ENCODE measurements at regions not wholly inside any gene's neighbourhood (a gene's known extent, or its start where the extent isn't known, plus 50 kb on each side); places are given as distances from the start of the nearest gene placed in this dataset.
"Not testable (repeated sequence)": the region's sequence is repeated elsewhere in the genome, so short reads cannot be mapped to it uniquely, and the experiment has no call there.

- Histone ChIP-seq H3K27ac (ENCODE audit: insufficient read depth, low read length) (no peak overlapping the region), H3K9me3 (ENCODE audit: control insufficient read depth, insufficient read depth, low read depth, low read length) (no peaks in the 10 kb centered on the region), H3K9ac (ENCODE audit: insufficient read depth, low read length) (no peak overlapping the region), H3K27me3 (ENCODE audit: control insufficient read depth, insufficient read depth, low read length) (no peaks in the 10 kb centered on the region), H3K4me3 (replicated peaks in 1 of 4; ENCODE audit: control extremely low read depth in 1 of 4, insufficient read depth in 1 of 4, low read depth in 3 of 4, low read length in 4 of 4) (no peak overlapping the region), H4K20me1 (ENCODE audit: control insufficient read depth, extremely low read depth, insufficient read depth, low read length) (no peaks in the 10 kb centered on the region), H3K36me3 (ENCODE audit: control insufficient read depth, insufficient read depth, low read length) (no peaks in the 10 kb centered on the region), H3K79me2 (ENCODE audit: control insufficient read depth, insufficient read depth, low read length) (no peaks in the 10 kb centered on the region), H3K4me1 (ENCODE audit: control insufficient read depth, extremely low read depth, insufficient read depth, low read length) (no peaks in the 10 kb centered on the region), H3K4me2 (ENCODE audit: extremely low read depth, insufficient read depth, low read length) (no peak overlapping the region), H2AFZ (ENCODE audit: low read length) (no peak overlapping the region)
- no peak for TF ChIP-seq CTCF (conservative IDR thresholded peaks at IDR 0.05 in 1 of 2, IDR thresholded peaks at IDR 0.05 in 1 of 2; ENCODE audit: low read depth in 1 of 2, low read length in 2 of 2)
- TF ChIP-seq EZH2 (IDR thresholded peaks at IDR 0.05; ENCODE audit: low read length, missing control alignments), result no peak
- no peak for DNase-seq (ENCODE audit: low read depth in 2 of 2)
These were observed 526.6 kb upstream of the CADM1 start for GRCh38 chr11:116030697-116031331.

GRCh38 chr11:116028506-116028905 lies 524.3 kb upstream of the CADM1 start:
- H3K4me2 ChIP-seq (ENCODE audit: extremely low read depth, insufficient read depth, low read length); H3K79me2 ChIP-seq (ENCODE audit: control insufficient read depth, insufficient read depth, low read length); H2AFZ ChIP-seq (ENCODE audit: low read length); H3K27me3 ChIP-seq (ENCODE audit: control insufficient read depth, insufficient read depth, low read length); H3K9me3 ChIP-seq (ENCODE audit: control insufficient read depth, insufficient read depth, low read depth, low read length); H3K27ac ChIP-seq (ENCODE audit: insufficient read depth, low read length); H3K4me3 ChIP-seq (replicated peaks in 1 of 4; ENCODE audit: control extremely low read depth in 1 of 4, insufficient read depth in 1 of 4, low read depth in 3 of 4, low read length in 4 of 4); H3K4me1 ChIP-seq (ENCODE audit: control insufficient read depth, extremely low read depth, insufficient read depth, low read length); H3K9ac ChIP-seq (ENCODE audit: insufficient read depth, low read length); H3K36me3 ChIP-seq (ENCODE audit: control insufficient read depth, insufficient read depth, low read length); H4K20me1 ChIP-seq (ENCODE audit: control insufficient read depth, extremely low read depth, insufficient read depth, low read length); DNase-seq (ENCODE audit: low read depth in 2 of 2): not testable (repeated sequence)

GRCh38 chr11:115999437-115999836 lies 495.2 kb upstream of the CADM1 start:
- DNase-seq (ENCODE audit: low read depth in 2 of 2), result no peak
- Histone ChIP-seq H3K79me2 (ENCODE audit: control insufficient read depth, insufficient read depth, low read length) (no peaks in the 10 kb centered on the region), H3K27me3 (ENCODE audit: control insufficient read depth, insufficient read depth, low read length) (no peaks in the 10 kb centered on the region), H3K4me3 (replicated peaks in 1 of 4; ENCODE audit: control extremely low read depth in 1 of 4, insufficient read depth in 1 of 4, low read depth in 3 of 4, low read length in 4 of 4) (no peak overlapping the region), H3K36me3 (ENCODE audit: control insufficient read depth, insufficient read depth, low read length) (no peaks in the 10 kb centered on the region), H2AFZ (ENCODE audit: low read length) (no peak overlapping the region), H3K4me1 (ENCODE audit: control insufficient read depth, extremely low read depth, insufficient read depth, low read length) (no peaks in the 10 kb centered on the region), H3K27ac (ENCODE audit: insufficient read depth, low read length) (no peak overlapping the region), H3K9me3 (ENCODE audit: control insufficient read depth, insufficient read depth, low read depth, low read length) (no peaks in the 10 kb centered on the region), H3K4me2 (ENCODE audit: extremely low read depth, insufficient read depth, low read length) (no peak overlapping the region), H4K20me1 (ENCODE audit: control insufficient read depth, extremely low read depth, insufficient read depth, low read length) (no peaks in the 10 kb centered on the region), H3K9ac (ENCODE audit: insufficient read depth, low read length) (no peak overlapping the region)
- TF ChIP-seq EZH2 (IDR thresholded peaks at IDR 0.05; ENCODE audit: low read length, missing control alignments), result no peak
- no peak for TF ChIP-seq CTCF (conservative IDR thresholded peaks at IDR 0.05 in 1 of 2, IDR thresholded peaks at IDR 0.05 in 1 of 2; ENCODE audit: low read depth in 1 of 2, low read length in 2 of 2)
